ENCODE measurements at regions not wholly inside any gene's neighbourhood (a gene's known extent, or its start where the extent isn't known, plus 50 kb on each side); places are given as distances from the start of the nearest gene placed in this dataset.

DNA sequence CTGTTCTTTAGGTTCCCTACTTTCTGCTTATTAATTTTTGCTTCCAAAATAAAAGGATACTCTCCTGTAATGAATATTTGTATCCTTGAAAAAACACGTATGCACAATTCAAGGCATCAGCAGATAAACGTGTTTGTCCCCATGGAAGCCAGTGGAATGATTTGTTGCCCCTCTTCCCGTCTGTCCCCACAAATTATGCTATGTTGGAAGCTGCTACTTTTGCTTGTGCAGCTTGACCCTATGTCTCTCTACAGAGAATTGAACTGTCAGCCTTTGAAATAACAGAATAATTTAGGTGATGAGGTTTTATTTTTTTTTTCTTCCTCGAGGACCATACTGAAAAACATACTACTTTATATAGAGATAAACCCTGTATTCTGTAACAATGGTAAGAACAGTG lies 401.5 kb upstream of the GOLIM4 start:
- DNase-seq = no peak

DNA sequence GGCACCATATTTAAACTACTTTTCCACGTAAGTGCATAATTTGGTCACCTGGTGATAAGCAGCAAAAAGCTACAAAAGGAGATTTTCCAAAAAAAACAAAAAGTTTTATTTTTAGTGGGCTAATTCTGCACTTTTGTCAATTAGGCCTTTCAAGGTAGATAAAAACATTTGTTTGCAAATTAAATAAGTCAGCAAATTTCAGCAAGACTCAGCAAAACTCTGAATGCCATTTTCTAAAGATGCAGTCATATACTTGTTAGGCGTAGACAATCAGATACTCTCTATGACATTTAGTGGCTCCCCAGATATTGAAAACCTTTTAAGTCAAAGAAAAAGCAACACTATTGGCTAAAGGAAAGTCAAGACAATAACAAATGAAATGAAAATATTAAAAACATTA lies 400.2 kb upstream of the GOLIM4 start:
- no peak for DNase-seq

DNA sequence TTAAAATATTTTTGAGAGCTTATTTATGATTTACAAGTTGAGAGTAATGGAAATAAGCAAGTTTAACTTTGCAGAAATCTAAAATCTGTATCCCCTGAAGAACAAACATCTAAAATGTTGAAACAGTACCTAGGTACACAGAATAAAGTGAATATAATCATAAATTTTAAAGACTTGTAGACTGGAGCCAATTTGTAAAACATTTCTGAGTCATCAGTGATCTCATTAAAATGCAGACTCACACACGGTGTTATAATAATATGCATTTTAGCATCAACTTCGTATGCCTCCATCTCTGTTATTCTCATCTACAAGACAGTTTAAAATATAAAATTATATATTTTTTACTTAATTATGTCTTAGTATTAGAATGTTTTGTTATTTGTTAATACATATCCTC lies 399.5 kb upstream of the GOLIM4 start:
- no peak for DNase-seq

DNA sequence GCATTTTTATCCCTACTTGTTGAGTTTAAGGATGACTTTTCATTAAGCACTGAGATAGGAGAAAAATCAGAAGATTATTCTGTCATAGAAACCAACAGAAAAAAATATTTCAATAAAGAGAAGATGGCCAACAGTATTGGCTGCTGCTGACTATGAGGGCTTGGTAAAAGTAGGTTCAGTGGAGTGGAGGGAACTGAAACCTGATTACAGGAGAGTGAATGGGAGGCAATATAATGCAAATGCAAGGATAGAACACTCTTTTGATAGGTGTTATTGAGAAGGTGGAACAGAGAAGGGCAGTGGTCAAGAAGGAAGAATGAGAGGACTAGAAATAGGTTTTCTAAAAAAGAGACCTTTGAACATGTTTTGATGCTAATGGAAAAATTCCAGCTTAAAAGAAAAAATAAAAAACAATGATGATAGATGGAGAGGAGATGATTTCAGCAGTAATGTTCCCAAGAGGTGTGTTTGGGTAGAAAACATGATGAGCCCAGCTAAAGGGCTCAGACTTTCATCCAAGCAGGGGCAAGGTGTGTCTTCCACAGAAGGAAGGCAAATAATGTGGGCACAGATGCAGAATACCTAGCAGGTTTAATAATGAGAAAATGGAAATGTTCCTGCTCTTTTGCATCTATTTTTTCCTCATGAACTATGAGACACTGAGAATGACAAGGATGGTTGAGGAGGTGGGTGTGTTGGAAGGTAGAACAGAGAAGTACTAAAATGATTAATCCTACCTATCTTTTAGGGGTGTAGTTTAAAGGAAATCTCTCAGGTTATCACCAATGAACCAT lies 397.9 kb upstream of the GOLIM4 start:
- no peak for DNase-seq

DNA sequence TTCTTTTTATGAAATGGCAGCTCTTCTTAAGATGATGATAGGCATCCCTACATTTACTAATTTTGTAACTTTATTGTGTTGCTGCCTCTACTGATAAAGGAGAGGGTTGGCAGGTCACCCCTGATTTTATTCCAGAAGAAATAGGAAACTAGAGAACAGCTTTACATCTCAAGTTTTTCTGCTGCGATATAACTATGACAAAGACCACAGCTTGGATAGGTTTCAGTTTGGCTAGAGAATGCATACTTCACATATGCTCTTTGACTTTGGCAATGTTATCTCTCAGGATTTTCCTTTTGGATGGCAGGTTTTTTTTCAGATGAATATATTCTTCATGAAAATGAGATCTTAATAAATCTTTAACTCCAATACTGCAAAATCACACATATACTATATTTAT lies 395.3 kb upstream of the GOLIM4 start:
- no peak for DNase-seq

DNA sequence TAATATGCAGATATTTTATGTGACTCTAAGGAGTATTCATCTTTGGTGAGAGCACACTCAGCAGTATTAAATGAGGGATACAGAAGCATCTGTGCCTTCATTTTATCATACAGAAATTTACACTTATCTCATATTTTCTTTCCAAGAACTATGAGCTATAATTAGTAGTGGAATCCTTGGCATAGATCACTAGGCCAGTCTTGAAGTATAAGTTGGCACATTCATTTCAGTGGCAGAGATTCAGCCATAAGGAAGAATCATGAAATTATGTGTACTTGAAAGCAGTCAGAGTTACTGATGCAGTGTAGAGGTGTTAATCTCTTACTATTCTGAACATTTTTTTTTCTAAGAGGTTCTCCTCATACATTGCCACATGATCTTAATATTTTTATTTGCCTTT lies 393.6 kb upstream of the GOLIM4 start:
- no peak for DNase-seq

DNA sequence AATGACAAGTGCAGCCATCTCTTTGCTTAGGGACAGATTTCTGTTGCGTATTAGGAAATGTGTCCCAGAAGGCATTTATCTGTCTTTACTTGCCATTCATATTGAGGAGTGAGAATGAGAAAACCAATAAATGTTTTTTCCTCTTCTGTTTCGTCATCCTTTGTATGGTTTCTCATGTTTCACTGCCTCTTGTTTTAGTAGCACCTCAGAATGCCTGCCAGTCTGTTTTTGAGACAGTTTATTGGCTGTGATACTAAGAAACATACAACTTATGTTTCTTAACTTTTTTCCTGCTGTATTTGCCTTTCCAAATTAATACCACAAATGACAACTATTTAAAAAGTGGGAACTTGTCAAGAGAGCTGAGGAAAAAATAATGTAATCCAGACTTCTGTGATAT lies 390.2 kb upstream of the GOLIM4 start:
- no peak for DNase-seq

DNA sequence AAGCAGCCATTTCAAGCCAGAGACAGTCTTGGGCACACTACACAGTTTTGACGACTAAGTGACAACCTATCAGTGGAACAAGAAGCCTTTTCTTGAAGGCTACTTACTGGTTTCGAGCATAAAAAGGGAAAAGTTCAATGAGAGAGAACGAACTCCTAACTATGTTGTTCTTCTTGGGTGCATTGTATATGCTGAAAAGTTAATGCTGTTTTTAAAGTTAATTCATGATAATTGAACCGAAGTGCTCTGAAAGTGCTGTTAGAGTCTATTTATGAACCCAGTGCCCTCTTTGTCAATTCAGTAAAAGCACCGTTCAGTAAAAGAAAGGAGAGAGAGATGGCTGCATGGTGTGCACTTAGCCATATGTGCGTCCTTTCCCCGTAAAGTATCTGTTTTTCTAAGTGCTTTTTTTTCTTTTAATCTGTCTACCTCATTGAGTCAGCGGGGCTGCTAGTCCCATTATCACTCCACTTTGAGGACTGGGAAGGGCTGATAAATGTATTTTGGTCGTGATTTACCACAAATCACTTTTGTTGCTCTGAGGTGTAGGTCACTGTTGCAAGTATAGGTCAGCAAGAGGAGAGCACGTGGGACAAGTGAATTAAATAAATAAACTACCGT lies 380.7 kb upstream of the GOLIM4 start:
- DNase-seq = no peak

DNA sequence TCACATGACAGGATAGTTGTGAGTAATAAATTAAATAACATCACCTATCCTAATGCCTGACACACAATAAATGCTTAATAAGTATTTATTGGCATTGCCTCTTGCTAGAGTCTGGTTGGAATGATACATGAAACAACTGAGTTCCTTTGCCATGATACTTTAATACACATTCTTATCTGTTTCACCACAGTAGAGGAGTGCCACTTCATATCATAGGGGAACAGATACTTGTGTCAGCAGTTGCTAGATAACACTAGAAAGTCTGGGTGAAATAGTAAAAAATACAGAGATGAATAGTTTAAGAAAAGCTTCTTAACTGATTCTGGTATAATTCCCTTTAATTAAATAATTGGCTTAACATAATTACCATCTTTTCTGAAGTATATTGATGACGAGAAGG lies 380.0 kb upstream of the GOLIM4 start:
- DNase-seq = no peak

DNA sequence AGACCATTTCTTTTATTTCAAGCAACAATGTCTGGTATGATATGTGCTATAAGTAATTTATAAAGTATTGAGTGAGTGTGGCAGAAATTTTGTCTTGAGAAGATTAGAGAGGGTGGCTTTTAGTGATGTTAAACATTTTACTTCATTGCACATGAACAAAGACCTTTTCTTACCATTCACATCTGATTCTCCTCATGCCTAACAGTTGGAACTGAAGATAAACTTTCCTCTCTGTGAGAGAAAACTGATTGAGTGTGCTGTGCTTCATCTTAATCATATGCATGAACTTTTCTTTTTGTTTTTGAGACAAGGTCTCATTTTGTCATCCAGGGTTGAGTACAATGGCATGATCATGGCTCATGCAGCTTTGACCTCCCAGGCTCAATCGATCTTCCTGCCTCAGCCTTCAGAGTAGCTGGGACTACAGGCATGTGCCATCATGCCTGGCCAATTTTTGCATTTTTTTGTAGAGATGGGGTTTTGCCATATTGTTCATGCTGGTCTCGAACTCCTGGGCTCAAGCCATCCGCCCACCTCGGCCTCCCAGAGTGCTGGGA lies 377.7 kb upstream of the GOLIM4 start:
- no peak for DNase-seq

DNA sequence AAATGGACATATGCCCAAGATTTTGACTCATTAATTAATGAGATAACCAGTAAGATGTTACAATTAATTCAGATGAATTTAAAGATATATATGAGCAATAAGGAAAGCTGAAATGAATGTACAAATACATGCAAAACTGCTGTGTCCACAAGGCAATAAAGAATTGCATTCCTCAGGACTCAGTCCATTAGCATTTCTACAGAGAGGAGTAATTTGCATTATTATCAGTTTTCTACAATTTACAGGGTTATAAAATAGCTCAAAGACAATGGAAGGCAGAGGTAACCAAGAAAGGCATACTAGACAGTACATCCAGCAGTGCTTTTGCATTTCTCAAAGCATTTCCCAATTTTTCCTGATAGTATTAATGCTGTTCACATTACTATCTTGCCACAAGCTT lies 377.1 kb upstream of the GOLIM4 start:
- DNase-seq = no peak

DNA sequence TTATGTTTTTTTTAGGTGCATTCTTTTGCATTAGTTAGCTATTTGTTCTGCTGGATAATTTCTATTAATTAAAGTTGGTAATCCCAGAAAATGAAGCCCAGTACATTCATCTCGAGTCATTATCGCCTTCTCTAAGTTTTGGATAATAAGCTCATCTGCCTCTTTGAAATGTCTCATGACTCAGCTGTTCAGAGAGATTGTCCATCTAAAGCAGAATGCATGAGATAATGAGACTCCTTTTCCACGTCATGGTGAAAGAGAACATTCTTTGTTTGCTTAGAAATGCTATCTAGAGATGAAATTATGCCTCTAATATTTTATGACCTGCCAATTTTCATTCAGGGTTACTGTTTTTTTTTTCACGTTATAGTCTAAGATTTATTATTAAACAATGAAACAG lies 374.7 kb upstream of the GOLIM4 start:
- no peak for DNase-seq

DNA sequence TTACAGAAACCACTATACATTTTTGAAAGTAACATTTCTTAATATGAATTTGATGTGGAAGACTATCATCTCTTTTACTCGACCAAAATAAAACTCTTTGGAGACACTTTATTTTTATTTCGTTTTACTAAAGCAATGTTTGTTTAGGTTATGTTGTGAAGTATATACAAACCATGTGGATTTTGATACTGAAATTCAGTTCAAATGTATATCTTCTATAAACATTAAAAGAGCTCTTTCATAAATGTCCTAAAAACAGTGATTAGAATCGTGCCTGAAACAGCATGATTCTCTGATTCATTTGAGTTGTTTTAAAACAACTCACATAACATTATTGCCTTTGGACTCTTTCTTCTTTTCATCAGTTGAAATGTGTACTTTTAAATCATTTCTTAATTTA lies 373.7 kb upstream of the GOLIM4 start:
- no peak for DNase-seq

DNA sequence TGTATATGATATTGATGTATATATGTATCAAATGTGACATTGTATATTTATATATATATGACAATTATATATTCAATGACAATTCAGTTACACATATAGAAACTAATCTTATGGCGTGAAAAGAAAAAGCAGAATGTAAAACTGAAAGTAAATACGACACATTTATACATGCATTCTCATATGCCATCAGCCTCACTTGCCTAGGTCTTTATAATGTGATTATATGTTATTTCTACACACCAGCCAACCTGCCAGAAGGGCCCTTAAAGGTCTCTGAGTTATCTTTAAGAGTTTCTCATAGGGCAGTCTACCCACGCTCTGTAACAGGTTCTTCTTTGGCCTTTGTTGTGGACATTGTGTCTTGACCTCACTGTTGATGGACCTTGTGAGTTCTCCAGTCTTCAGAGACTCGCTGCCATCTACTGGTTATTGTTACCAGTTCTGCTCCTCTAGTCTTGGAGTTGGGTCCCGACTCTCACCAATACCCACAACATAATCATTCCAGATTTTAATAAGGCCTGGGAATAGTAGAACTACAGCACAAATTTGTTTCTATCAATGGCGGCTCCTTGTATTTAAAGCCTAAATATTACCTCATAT lies 371.5 kb upstream of the GOLIM4 start:
- DNase-seq = no peak

DNA sequence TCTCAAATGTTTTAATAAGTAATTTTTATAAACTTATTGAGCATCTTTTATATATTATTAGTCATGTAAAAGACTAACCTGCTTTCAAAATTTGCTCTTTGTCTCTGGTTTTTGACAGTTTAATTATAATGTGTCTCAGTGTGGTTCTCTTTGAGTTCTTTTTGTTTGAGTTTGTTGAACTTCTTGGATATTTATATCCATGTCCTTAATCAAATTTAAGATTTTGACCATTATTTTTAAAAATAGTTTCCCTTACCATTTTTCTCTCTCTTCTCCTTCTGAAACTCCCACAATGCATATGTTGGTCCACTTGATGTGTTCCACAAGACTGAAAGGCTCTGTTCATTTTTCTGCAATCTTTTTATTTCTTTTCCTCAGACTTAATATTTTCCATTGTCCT lies 366.1 kb upstream of the GOLIM4 start:
- no peak for DNase-seq

DNA sequence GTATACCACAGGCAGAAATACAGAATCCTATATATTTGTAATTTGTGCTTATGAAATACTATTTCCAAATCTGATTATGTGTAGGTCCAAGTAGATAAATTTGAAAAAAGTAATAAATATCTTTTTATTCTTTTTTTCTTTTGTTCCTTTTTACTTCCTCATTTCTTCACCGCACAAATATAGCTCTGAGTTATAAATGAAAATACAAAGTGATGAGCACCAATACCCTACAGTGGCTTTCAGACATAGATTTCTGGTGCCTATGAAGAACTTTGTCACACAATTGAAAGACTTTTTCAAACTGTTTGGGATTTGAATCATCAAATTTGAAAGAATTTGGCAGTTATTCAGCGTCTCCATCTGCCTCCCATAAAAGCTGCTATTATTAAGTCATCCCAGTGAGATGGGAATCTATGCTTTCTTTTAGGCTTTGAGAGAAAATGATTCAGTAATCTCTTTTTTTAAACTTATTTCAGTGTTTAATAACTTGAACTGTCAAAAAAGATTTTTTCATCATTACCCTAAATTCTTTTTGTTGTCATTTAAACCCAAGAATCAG lies 363.6 kb upstream of the GOLIM4 start:
- no peak for DNase-seq

DNA sequence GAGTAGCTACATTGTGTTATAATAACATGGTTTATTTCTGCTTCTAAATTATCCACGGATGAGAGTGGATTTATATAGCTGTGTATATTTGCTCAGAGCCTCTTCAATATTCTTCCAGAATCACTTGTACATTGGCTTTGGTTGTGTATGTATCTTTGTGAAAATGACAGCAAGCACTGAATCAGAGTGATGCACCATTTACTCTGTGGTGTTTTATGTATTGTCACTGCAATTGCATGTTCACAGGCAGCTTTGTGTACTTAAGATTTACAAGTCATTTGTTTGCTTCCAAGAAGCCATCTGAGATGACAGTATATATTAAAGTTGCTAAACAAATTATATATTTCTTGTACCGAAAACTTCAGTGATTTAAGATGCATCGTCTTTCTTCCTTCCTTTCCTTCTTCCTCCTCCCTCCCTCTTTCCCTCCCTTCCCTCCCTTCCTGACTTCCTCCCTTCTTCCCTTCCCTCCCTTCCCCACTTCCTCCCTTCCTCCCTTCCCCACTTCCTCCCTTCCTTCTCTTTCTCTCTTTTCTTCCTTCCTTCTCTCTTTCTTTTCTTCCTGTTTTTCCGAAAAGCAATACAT lies 362.3 kb upstream of the GOLIM4 start:
- no peak for DNase-seq

DNA sequence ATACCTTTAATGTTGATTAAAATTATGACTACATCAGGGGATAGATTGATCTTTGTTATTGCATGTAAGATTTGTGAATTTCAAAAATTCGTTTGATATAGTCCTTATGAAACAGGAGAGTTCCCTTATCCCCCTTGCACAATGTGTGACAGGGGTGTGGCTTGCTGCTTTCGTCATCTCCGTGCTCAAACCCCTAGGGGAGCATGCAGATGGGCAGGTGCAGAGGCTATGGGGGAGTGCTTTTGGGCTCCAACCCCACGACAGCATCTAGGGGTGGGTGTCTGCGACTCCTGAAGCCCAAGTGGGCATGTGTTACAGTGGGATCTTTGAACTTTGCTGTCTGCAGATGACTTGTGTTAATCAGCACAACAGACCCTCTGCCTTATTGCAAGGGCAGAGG lies 360.1 kb upstream of the GOLIM4 start:
- DNase-seq = no peak

DNA sequence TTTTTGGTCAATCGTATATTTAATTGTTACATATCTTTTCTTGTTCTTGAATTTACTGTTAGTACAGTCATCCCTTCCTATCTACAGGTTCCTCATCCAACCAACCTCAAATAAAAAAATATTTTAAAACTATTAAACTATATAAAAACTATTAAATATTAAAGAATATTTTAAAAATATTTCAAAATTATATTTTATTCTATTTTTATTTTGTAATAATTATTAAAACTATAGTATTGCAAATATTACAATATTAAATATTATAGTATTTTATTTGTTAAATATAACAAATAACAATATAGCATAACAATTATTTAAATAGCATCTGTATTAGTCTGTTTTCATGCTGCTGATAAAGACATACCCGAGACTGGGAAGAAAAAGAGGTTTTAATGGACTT lies 357.9 kb upstream of the GOLIM4 start:
- no peak for DNase-seq

DNA sequence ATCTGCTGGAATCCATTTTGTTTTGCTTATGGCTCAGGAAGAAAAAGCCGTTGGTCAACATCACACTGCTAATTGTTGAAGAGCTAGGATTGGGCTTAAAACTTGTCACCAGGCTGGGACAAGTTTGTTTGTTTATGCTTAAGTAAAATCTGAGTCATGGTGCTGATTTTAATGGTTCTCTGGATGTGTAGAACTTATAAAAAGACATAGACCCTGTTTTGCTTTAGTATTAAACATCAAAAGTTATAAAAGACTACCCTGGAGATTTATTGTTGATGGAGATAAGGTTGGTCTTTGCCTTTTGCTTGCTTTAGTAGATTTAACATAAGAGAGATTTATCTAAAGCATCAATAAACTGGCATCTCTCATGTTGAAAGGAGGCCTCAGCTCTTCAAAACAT lies 348.2 kb upstream of the GOLIM4 start:
- no peak for DNase-seq

DNA sequence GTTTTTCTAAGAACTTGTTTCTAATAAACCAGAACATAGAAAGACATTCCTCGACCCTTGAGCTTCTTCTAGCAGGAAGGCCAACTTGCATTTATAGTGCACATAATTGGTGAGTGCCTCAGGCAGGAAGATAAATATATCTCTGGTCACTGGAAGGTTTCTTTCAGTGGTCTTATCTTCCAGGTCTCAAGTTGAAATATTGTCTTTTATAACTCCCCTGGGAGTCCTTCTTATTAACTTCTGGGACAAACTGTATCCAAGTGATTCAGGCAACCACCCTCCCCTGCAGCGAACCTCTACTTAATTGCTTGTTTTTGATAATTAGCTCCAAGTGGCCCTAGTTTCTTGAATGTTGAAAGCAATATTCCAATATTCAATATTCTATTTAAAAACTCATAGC lies 346.8 kb upstream of the GOLIM4 start:
- no peak for DNase-seq

DNA sequence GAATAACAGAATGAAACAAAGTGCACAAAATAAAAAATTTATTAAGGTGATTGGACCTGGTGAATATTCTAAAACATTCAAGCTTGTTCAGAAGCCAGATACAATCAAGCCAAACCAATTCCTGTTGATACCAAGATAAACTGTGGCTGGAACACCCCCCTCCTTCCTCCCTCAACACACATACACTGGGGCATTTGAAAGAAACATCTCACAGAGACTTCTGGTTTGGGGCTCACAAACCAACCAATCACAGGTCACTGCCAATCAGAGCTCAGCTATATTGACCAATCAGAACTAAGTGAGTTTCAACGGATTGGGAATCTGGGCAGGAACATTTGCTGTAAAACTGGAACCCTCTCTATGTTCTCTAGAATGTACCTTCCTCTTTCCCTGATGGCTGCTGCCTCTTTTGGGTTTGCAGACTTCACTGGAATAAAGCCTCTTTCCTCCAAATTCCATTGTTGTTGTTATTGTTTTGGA lies 340.6 kb upstream of the GOLIM4 start:
- DNase-seq = no peak

DNA sequence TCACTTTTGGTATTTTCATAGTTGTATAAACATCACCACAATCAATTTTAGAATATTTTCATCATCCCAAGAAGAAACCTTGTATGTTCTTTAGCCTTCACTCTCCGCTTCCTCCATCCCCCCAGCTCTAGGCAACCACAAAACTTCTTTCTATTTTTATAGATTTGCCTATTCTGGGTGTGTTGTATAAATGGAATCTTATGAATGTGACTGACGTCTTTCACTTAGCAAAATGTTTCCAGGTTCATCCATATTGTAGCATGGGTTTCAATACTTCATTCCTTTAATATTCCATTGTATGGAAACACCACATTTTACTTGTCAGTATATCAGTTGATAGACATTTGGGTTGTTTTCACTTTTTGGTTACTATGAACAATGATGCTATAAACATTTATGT lies 335.8 kb upstream of the GOLIM4 start:
- DNase-seq = no peak
